Neural progenitor cell (in vitro differentiated cells): ENCODE measurements at regions not wholly inside any gene's neighbourhood (a gene's known extent, or its start where the extent isn't known, plus 50 kb on each side); places are given as distances from the start of the nearest gene placed in this dataset.
"Not testable (repeated sequence)": the region's sequence is repeated elsewhere in the genome, so short reads cannot be mapped to it uniquely, and the experiment has no call there.

ENCODE experiments used
- DNase-seq: peaks from one replicate; pipeline ENCODE4 v3.0.0-alpha.2; 2016; ENCODE audit warnings: low spot score
- H2AFZ ChIP-seq: fragments of 200-600 bp; sonication (generic); replicated peaks from 2 replicates; pipeline ENCODE4 v1.6.1; 2016; ENCODE audit warnings: antibody characterized with exemption
- H3F3A ChIP-seq: fragments of 200-600 bp; sonication (generic); 2 replicates; pipeline ENCODE4 v1.6.1; 2016; ENCODE audit warnings: antibody characterized with exemption, low read depth
- H3K27ac ChIP-seq: fragments of 200-600 bp; sonication (generic); 2 replicates; pipeline ENCODE4 v1.5.1; 2016; ENCODE audit warnings: mild to moderate bottlenecking
- H3K27me3 ChIP-seq: fragments of 200-600 bp; sonication (generic); 2 replicates; pipeline ENCODE4 v1.6.1; 2016; ENCODE audit warnings: mild to moderate bottlenecking, moderate library complexity
- H3K36me3 ChIP-seq: fragments of 200-600 bp; sonication (generic); 2 replicates; pipeline ENCODE4 v1.5.1; 2016
- H3K4me1 ChIP-seq: fragments of 200-600 bp; sonication (generic); 2 replicates; pipeline ENCODE4 v1.6.1; 2016; ENCODE audit warnings: mixed run types
- H3K4me2 ChIP-seq: fragments of 200-600 bp; sonication (generic); 2 replicates; pipeline ENCODE4 v1.6.1; 2016
- H3K4me3 ChIP-seq: fragments of 200-600 bp; sonication (generic); 2 replicates; pipeline ENCODE4 v1.5.1; 2016
- H3K79me2 ChIP-seq: fragments of 200-600 bp; sonication (generic); 2 replicates; pipeline ENCODE4 v1.6.1; 2016; ENCODE audit warnings: low read depth
- H3K9ac ChIP-seq: fragments of 200-600 bp; sonication (generic); 2 replicates; pipeline ENCODE4 v1.6.1; 2016
- H3K9me3 ChIP-seq: fragments of 200-600 bp; sonication (generic); 2 replicates; pipeline ENCODE4 v1.5.1; 2016; ENCODE audit warnings: low read depth
- H4K20me1 ChIP-seq: fragments of 200-600 bp; sonication (generic); 2 replicates; pipeline ENCODE4 v1.6.1; 2016; ENCODE audit warnings: low read depth
- H3K27ac Mint-ChIP-seq: 3 replicates; pipeline ENCODE4 v1.8.0; 2021; ENCODE audit warnings: mixed read lengths
- H3K27me3 Mint-ChIP-seq: 2 replicates; pipeline ENCODE4 v1.8.0; 2022; ENCODE audit warnings: low read depth, mild to moderate bottlenecking, inconsistent platforms, moderate library complexity, mixed read lengths; ENCODE audit not compliant: insufficient read depth
- H3K36me3 Mint-ChIP-seq: 3 replicates; pipeline ENCODE4 v1.8.0; 2021; ENCODE audit warnings: mixed read lengths
- H3K4me1 Mint-ChIP-seq: 3 replicates; pipeline ENCODE4 v1.8.0; 2021; ENCODE audit warnings: mixed read lengths
- H3K4me3 Mint-ChIP-seq: 3 replicates; pipeline ENCODE4 v1.8.0; 2021; ENCODE audit warnings: mild to moderate bottlenecking, moderate library complexity, mixed read lengths
- H3K9me3 Mint-ChIP-seq: 3 replicates; pipeline ENCODE4 v1.8.0; 2020; ENCODE audit warnings: mixed read lengths
- EZH2 ChIP-seq: fragments of 200-600 bp; sonication (generic); IDR thresholded peaks from 2 replicates; pipeline ENCODE4 v1.6.1; 2017; ENCODE audit warnings: antibody characterized with exemption, mild to moderate bottlenecking, moderate library complexity
- EZH2phosphoT487 ChIP-seq: fragments of 200-600 bp; sonication (generic); IDR thresholded peaks from 2 replicates; pipeline ENCODE4 v1.6.1; 2017; ENCODE audit warnings: antibody characterized with exemption
- TF ChIP-seq, protein P1 (sequence below): fragments of 200-600 bp; sonication (generic); IDR thresholded peaks from 2 replicates; pipeline ENCODE4 v1.5.1; 2017; ENCODE audit warnings: antibody characterized with exemption, mild to moderate bottlenecking

GRCh38 chr1:211890091-211890995 is 59.8 kb upstream of the LPGAT1 start:
- not testable (repeated sequence) for H3K79me2 ChIP-seq, H3K36me3 Mint-ChIP-seq, H3F3A ChIP-seq, H3K27me3 ChIP-seq, H3K9ac ChIP-seq, H3K4me1 ChIP-seq, H3K9me3 Mint-ChIP-seq, H4K20me1 ChIP-seq, H3K27ac ChIP-seq, H3K4me2 ChIP-seq, DNase-seq, H3K9me3 ChIP-seq, H3K36me3 ChIP-seq, H3K27ac Mint-ChIP-seq
- Histone ChIP-seq H2AFZ (peak overlapping the region; percentile 17), H3K4me3 (peak overlapping the region; percentile 49)
- peak overlapping the region; percentile 71 for H3K4me3 Mint-ChIP-seq
- H3K4me1 Mint-ChIP-seq = peaks cover 28% of the 10 kb centered on the region
- peaks cover 12% of the 10 kb centered on the region for H3K27me3 Mint-ChIP-seq

GRCh38 chr1:211889307-211890090 is 58.9 kb upstream of the LPGAT1 start:
- H4K20me1 ChIP-seq, H3K36me3 ChIP-seq, H3F3A ChIP-seq, H3K36me3 Mint-ChIP-seq, H3K9ac ChIP-seq, H3K27ac ChIP-seq, H3K9me3 Mint-ChIP-seq, H3K27me3 ChIP-seq, H3K9me3 ChIP-seq, H3K79me2 ChIP-seq, H3K4me1 ChIP-seq: not testable (repeated sequence)
- Mint-ChIP-seq H3K27ac (peak overlapping the region; percentile 33), H3K4me1 (peaks cover 30% of the 10 kb centered on the region), H3K4me3 (peak overlapping the region; percentile 79), H3K27me3 (peaks cover 15% of the 10 kb centered on the region)
- H3K4me2 ChIP-seq = peak overlapping the region; percentile 73
- peak overlapping the region; percentile 49 for H3K4me3 ChIP-seq
- H2AFZ ChIP-seq = peak overlapping the region; percentile 91
- DNase-seq = peak; percentile 58

GRCh38 chr1:211886551-211886950 is 56.0 kb upstream of the LPGAT1 start:
- Mint-ChIP-seq H3K27ac (no peak overlapping the region), H3K36me3 (peaks cover 3% of the 10 kb centered on the region), H3K4me1 (peaks cover 30% of the 10 kb centered on the region), H3K9me3 (peaks cover 5% of the 10 kb centered on the region), H3K27me3 (peaks cover 19% of the 10 kb centered on the region), H3K4me3 (no peak overlapping the region)
- H3K9ac ChIP-seq = no peak overlapping the region
- H3K36me3 ChIP-seq = no peaks in the 10 kb centered on the region
- no peak overlapping the region for H3K27ac ChIP-seq
- no peaks in the 10 kb centered on the region for H3K79me2 ChIP-seq
- H3K27me3 ChIP-seq = no peaks in the 10 kb centered on the region
- no peaks in the 10 kb centered on the region for H3F3A ChIP-seq
- H3K9me3 ChIP-seq = no peaks in the 10 kb centered on the region
- H2AFZ ChIP-seq = no peak overlapping the region
- DNase-seq = no peak
- no peak for TF ChIP-seq EZH2phosphoT487
- TF ChIP-seq, protein P1, sequence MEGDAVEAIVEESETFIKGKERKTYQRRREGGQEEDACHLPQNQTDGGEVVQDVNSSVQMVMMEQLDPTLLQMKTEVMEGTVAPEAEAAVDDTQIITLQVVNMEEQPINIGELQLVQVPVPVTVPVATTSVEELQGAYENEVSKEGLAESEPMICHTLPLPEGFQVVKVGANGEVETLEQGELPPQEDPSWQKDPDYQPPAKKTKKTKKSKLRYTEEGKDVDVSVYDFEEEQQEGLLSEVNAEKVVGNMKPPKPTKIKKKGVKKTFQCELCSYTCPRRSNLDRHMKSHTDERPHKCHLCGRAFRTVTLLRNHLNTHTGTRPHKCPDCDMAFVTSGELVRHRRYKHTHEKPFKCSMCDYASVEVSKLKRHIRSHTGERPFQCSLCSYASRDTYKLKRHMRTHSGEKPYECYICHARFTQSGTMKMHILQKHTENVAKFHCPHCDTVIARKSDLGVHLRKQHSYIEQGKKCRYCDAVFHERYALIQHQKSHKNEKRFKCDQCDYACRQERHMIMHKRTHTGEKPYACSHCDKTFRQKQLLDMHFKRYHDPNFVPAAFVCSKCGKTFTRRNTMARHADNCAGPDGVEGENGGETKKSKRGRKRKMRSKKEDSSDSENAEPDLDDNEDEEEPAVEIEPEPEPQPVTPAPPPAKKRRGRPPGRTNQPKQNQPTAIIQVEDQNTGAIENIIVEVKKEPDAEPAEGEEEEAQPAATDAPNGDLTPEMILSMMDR = no peak
- no peak for TF ChIP-seq EZH2
- H3K4me1 ChIP-seq = no peaks in the 10 kb centered on the region
- no peaks in the 10 kb centered on the region for H4K20me1 ChIP-seq
- no peak overlapping the region for H3K4me3 ChIP-seq
- no peak overlapping the region for H3K4me2 ChIP-seq

DNA sequence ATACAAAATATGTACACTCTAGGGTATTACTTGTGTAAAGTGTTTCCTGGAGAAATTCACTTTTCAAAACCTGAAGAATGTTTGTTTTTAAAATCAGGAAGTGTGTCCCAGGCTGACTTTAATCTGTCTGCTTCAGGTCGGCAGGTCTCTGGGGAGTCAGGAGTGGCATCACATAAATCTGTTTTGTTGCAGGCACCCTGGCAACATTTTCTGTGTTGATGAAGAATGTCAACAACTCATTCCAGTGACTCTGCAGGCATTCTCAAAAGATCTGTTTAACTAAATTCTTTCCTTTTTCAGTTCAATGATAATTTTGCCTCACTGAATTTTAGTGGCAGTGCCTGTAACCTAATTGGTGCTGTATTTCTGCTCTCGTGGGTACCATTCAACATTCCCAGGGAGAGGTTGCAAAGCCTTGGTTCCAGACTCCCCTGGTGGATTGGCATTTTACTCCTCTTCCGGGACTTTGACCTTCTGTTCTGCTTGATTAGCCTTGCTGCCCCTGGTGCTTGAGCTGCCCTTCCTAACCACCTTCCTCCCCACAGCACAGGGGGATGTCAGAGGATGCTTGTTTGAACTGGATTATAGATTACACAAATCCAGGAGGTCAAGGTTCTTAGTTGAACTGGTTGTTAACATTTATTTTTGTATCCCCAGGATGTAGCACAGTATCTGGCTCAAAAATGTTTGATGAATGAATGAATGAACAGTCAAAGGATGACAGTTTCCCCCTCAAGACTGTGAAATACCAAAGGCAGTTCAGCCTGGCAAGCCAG is 55.4 kb upstream of the LPGAT1 start:
- no peaks in the 10 kb centered on the region for H3K9me3 ChIP-seq
- Mint-ChIP-seq H3K4me3 (no peak overlapping the region), H3K27ac (no peak overlapping the region), H3K9me3 (peaks cover 7% of the 10 kb centered on the region), H3K4me1 (peaks cover 30% of the 10 kb centered on the region), H3K27me3 (peaks cover 19% of the 10 kb centered on the region), H3K36me3 (peaks cover 3% of the 10 kb centered on the region)
- no peak overlapping the region for H3K4me3 ChIP-seq
- no peak for DNase-seq
- no peak overlapping the region for H3K27ac ChIP-seq
- TF ChIP-seq EZH2phosphoT487 = no peak
- TF ChIP-seq, protein P1 = no peak
- TF ChIP-seq EZH2 = no peak
- H3K36me3 ChIP-seq = no peaks in the 10 kb centered on the region
- no peaks in the 10 kb centered on the region for H3K4me1 ChIP-seq
- no peaks in the 10 kb centered on the region for H3F3A ChIP-seq
- no peak overlapping the region for H3K9ac ChIP-seq
- H2AFZ ChIP-seq = no peak overlapping the region
- no peaks in the 10 kb centered on the region for H4K20me1 ChIP-seq
- no peaks in the 10 kb centered on the region for H3K79me2 ChIP-seq
- no peaks in the 10 kb centered on the region for H3K27me3 ChIP-seq
- H3K4me2 ChIP-seq = no peak overlapping the region
